ENCODE measurements at regions not wholly inside any gene's neighbourhood (a gene's known extent, or its start where the extent isn't known, plus 50 kb on each side); places are given as distances from the start of the nearest gene placed in this dataset.

DNA sequence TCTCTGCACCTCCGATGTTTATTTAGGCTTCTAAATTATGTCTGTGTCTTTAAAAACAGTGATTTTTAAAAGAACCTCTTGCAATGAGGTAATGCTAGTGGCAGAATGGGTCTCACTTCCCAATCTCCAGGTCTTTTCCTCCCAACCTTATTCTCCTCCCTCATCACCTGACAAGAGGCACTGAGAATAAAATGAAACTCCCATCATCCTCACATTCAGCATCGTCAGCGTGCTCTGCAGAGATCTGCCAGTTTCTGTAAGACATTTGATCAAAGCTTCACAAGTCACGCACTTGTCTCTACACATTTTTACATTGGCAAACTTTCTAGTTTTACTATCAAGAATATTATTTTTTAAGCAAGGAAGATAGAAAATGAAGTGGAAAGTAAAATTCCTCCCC, 420.5 kb downstream of the GABRB3 start:
- no peak for TF ChIP-seq EZH2 (IDR thresholded peaks at IDR 0.05; ENCODE audit: low read depth)
- TF ChIP-seq, protein P1, sequence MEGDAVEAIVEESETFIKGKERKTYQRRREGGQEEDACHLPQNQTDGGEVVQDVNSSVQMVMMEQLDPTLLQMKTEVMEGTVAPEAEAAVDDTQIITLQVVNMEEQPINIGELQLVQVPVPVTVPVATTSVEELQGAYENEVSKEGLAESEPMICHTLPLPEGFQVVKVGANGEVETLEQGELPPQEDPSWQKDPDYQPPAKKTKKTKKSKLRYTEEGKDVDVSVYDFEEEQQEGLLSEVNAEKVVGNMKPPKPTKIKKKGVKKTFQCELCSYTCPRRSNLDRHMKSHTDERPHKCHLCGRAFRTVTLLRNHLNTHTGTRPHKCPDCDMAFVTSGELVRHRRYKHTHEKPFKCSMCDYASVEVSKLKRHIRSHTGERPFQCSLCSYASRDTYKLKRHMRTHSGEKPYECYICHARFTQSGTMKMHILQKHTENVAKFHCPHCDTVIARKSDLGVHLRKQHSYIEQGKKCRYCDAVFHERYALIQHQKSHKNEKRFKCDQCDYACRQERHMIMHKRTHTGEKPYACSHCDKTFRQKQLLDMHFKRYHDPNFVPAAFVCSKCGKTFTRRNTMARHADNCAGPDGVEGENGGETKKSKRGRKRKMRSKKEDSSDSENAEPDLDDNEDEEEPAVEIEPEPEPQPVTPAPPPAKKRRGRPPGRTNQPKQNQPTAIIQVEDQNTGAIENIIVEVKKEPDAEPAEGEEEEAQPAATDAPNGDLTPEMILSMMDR (conservative IDR thresholded peaks at IDR 0.05): no peak

Measured in PC-9 (cell line).